ENCODE measurements at regions not wholly inside any gene's neighbourhood (a gene's known extent, or its start where the extent isn't known, plus 50 kb on each side); places are given as distances from the start of the nearest gene placed in this dataset.

DNA sequence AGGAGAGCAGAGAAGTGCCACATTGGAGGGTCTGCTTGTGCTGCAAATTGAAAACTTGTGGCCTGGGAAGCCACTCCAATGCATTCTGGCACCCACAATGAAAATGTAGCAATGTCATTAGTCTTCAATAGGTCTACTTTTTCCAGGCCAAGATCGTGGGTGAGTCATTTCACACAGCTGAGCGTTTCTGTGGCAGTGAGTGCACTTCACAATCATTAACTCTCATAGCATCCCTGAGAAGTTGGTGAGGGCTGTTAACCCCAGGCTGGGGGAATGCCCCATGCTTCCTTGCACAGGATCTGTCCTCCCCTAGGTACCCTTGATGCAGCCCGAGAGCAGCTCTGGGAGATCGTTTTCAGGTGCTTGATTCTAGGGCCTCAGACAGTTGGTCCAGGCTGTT is 196.8 kb upstream of the ATP6AP2 start:
- H3K27ac ChIP-seq = no peak overlapping the region
- TF ChIP-seq, protein P1, sequence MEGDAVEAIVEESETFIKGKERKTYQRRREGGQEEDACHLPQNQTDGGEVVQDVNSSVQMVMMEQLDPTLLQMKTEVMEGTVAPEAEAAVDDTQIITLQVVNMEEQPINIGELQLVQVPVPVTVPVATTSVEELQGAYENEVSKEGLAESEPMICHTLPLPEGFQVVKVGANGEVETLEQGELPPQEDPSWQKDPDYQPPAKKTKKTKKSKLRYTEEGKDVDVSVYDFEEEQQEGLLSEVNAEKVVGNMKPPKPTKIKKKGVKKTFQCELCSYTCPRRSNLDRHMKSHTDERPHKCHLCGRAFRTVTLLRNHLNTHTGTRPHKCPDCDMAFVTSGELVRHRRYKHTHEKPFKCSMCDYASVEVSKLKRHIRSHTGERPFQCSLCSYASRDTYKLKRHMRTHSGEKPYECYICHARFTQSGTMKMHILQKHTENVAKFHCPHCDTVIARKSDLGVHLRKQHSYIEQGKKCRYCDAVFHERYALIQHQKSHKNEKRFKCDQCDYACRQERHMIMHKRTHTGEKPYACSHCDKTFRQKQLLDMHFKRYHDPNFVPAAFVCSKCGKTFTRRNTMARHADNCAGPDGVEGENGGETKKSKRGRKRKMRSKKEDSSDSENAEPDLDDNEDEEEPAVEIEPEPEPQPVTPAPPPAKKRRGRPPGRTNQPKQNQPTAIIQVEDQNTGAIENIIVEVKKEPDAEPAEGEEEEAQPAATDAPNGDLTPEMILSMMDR (conservative IDR thresholded peaks at IDR 0.05) = no peak

DNA sequence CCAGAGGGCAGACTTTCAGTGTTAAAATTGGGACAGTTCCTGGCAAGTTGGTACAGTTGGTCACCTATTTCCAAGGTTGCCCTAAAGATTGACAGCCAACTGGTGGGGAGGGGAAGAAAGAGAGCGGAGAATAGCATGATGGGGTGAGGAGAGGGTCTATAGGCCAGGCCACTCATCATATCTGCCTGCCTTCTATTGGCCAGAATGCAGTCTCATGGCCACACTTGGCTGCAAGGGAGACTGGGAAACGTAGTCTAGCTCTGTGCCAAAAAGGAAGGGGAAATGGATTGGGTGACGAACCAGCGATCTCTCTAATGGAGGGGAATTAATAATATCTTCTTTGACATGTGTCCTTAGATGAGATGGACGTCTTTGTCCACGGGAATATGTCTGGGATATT is 197.4 kb upstream of the ATP6AP2 start:
- TF ChIP-seq, protein P1 (conservative IDR thresholded peaks at IDR 0.05) = no peak
- no peak overlapping the region for H3K27ac ChIP-seq

DNA sequence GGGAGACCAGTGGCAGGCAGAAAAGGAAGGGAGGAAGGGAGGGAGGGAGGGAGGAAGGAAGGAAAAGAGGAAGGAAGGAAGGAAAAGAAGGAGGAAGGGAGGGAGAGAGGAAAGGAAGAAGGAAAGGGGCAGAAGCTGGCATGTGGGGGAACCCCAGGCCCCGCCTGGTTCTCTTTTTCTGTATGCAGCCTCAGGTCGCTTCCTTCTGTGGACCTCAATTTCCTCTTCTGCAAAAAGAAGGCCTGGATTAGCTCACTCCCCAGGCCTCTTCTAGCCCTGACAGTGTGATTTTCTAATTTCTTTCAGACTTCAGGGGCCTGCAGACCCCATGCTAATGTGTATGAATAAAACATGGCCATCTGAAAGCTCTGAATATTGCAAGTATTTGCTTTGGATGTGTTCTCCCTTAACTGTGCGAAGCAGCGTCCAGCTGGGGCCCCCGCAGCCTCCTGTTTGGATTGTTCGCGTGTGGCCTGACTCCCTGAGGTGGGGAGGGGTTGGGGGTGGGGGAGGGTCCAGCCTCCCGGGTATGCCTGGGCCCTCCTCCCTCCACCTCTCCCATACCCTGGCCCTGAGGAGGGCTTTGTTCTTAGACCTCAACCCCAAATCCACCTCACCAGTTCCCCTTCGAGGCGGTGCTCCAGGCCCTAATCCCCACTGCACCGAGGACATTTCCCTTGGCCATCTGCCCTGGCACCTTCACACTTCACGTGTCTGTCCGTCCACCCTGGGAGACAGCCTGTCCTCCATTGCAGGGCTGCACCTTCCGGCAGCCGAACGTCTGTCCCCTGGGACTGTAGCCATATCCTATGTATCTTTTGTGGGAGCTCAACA is 199.9 kb upstream of the ATP6AP2 start:
- H3K27ac ChIP-seq = no peak overlapping the region
- TF ChIP-seq, protein P1 (conservative IDR thresholded peaks at IDR 0.05) = no peak

DNA sequence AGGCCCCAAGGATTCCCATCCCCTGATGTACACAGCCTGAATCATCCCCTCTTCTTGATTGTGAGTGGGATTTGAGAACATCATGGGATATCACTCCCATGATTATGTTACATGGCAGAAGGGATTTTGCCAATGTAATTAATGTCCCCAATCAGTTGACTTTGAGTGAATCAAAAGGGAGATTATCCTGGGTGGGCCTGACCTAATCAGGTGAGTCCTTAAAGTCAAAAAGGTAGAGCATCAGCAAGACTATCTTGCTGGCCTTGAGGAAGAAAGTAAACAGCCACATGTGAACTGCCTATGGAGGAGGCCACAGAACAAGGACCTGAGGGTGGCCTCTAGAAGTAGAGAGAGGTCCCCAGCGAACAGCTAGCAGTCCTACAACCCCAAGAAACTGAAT is 203.1 kb upstream of the ATP6AP2 start:
- no peak overlapping the region for H3K27ac ChIP-seq
- TF ChIP-seq, protein P1 (conservative IDR thresholded peaks at IDR 0.05) = no peak

DNA sequence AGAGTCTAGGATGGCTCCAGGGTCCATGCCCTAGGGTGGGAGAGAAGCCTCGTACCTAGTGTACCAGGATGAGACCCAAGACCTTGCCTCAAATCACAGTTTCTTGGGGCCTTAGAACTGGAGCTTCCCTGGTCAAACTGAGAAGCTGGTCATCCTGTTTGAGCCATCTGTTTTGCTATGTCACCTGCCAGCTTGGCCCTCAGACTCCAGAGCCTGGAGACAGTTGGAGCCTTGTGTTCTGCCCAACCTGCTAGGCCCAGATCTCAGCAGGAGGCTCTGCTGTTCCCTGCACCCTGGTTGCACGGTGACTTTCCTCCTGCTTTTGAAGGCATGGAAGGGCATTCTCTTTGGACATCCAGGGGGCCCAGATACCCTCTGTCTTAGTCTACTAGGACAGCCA is 206.3 kb upstream of the ATP6AP2 start:
- TF ChIP-seq, protein P1 (conservative IDR thresholded peaks at IDR 0.05) = no peak
- H3K27ac ChIP-seq = no peak overlapping the region

DNA sequence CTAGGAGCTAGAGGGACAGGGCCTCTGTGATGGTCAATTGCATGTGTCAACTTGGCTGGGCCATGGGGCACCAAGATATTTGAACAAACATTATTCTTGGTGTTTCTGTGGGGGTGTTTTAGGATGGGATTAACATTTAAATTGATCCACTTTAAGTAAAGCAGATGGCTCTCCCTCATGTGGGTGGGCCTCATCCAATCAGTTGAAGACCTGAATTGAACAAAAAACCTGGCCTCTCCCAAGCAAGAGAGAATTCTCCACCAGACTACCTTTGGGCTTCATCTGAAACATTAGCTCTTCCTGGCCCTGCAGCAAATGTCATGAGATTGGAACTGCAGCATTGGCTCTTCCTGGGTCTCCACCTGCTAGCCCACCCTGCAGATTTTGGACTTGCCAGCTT is 207.1 kb upstream of the ATP6AP2 start:
- TF ChIP-seq, protein P1 (conservative IDR thresholded peaks at IDR 0.05) = no peak
- H3K27ac ChIP-seq = no peak overlapping the region

DNA sequence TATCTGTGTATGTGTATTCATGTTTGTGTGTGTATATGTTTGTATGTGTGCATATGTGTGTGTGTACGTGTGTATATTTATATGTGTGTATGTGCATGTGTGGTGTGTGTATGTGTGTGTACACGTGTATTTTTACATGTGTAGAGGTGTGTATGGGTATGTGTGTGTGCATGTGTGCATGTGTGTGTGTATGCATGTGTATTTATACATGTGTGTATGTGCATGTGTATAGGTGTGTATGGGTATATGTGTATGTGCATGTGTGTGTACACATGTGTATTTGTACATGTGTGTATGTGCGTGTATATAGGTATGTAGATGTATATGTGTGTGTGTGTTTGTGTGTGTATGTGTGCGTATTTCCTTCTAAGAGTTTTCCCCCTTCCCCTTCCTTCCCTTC is 207.7 kb upstream of the ATP6AP2 start:
- no peak overlapping the region for H3K27ac ChIP-seq
- TF ChIP-seq, protein P1 (conservative IDR thresholded peaks at IDR 0.05) = no peak

All from VCaP (cell line).